GM21825 (cell line): ENCODE measurements at regions not wholly inside any gene's neighbourhood (a gene's known extent, or its start where the extent isn't known, plus 50 kb on each side); places are given as distances from the start of the nearest gene placed in this dataset.

ENCODE experiments used
- ATAC-seq: cut with Tn5 transposase; IDR thresholded peaks from one replicate; pipeline ENCODE4 v1.9.1; 2021; ENCODE audit warnings: mild to moderate bottlenecking, moderate library complexity; ENCODE audit not compliant: unreplicated experiment

DNA sequence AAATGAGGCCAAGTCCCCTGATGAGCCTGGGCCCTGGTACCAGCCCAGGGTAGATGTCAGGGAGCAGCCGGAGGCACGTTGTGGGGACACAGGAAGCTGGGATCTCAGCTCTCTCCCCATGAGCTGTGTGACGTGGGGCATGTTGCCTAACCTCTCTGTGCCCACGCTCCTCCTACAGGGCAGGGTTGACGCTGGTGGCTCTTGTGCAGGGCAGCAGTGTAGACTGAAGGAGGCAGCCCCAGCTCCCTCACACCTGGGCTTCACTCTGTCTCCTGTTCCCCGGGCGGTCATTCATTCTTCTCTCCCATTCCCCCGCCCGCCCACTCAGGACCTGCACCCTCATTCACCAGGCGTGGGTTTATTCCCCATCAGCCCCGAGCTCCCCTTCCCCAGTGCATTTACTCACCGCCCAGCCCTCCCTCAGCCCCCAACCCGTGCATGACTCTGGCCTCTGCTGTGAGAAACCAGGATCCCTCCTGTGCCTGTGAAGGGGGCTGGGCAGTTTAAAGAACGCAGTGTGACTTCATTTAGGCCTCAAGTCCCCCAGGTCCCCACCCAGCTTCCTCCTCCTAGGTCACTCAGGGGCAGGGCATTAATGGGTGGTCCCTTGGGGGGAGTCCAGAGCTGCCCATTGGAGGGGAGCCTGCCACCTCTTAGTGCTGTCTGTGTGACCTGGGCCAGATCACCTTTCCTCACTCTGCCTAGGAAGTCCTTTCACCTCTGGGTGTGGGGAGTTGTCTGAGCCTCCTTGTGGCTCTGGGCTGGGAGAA lies 285.7 kb downstream of the PTPRU start:
- ATAC-seq = no peak

DNA sequence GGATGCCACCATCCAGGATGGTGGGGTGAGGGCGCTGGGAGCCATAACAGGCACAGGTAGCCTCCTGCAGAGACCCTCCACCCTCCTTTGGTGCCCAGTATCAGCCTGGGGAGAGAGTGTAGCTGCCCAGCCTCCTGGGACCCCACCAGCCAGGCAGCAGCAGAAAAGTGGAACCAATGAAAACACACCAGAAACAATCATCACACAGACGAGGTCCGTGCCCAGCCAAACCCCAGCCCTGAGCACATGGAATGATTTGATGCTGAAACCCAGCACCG lies 285.1 kb downstream of the PTPRU start:
- no peak for ATAC-seq

GRCh38 chr1:29520571-29521437 lies 284.5 kb downstream of the PTPRU start:
- no peak for ATAC-seq

GRCh38 chr1:29519788-29520110 lies 283.4 kb downstream of the PTPRU start:
- no peak for ATAC-seq

- no peak for ATAC-seq
Observed at GRCh38 chr1:29519108-29519787, 282.9 kb downstream of the PTPRU start.

GRCh38 chr1:29518183-29518835 lies 282.0 kb downstream of the PTPRU start:
- ATAC-seq = no peak

DNA sequence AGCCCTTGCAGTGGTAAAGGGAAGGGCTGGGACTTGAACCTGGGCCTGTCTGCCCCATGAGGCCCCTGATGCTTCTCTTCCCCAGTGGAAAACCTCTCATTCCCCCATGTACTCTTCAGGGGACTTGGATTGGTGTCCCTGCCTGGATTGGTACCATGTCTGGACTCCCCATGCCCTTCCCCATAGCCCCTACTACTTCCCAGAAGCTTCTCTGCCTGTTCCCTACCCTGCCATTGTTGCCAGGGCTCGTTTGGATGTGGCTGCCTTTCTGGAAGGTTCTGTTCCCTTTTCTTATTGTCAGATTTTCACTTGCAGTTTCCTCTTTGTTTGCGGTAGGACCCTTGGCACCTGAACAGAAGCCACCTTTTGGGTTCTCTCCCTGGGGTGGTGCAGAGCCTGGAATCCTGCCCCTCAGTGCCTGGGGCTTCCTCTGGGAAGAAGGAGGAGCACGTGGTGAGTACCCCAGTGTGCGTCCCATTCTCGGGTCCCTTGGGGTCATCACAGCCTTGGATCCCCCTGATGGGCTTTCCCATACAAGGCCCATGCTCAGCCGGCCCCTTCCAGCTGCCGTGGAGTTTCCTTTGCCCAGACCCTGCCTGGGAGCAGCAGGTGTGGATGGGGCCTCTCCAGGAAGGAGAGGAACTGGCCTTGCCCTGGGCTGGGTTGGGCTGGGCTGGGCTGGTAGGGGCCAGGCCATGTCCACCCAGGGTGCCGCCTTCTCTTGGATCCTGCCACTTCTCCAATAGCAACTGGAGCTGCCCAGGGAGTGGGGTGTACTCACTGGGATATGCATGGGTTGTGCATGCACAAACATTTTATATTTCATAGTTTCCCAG lies 281.1 kb downstream of the PTPRU start:
- no peak for ATAC-seq

DNA sequence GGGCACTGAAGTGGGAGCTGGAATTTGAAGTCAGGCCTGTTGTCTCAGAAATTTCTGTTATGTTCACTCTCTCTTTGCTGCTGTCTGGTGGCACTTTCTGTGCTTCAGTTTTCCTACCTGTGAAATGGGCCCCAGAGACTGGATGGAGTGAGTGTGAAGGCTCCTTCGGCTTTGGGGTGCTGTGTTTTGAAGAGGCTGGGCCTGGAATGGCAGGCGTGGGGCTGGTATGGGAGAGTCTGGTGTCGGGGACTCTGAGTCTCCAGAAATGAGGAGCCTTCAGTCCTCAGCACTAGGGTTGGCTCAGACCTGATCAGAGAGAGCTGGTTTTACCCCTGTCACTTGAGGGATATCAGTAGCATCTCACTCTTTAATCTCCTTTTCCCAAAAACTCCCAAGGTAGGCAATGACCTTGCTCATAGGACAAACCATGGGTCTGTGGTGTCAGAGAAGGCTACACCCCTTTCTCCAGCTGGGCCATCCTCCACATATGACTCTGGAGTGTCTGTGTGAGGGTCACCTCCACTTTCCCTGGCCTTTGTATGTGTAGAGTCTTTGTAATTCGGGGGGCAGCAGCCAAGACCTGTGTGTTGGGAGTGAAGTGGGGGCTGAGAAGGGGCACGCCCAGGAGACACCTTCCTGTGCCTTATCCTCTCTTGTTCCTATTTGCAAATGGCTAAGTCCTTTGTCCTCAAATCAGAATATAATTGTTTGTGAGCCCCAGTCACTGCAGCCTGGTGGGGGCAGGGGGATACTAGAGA lies 279.9 kb downstream of the PTPRU start:
- no peak for ATAC-seq

DNA sequence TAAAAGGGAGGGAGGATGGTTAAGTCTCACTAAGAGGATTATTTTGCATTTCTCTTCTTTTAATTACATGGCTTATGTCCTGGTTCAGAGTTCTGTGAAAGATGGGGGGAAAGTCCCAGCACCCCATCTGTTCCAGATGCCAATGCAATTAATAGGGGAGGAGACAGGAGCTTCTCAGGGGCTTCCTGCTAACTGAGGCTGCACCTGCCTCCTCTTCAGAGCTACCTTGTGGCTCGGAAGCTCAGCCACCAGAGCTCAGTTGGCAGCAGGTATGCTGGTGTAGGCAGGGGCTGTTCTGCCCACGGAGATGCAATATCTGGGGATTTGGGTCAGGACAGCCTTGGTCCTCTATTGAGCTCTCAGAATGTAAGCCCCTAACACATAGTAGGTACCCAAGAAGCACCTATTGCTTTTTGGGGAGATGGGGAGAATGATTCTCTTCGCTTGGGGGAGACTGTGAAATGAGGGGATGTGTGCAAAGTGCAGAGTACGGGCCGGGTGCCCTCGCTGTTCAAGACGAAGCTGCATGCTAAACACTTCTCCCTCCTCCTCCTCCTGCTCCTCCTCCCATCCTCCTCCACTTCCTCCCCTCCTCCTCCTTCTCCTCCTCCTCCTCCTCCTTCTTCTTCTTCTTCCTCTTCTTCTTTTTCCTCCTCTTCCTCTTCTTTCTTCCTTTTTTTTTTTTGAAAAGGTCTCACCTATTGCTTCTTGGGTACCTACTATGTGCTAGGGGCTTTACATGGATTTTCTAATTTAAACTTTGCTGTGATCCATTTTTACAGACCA lies 279.0 kb downstream of the PTPRU start:
- no peak for ATAC-seq

GRCh38 chr1:29514361-29515169 lies 278.2 kb downstream of the PTPRU start:
- no peak for ATAC-seq

DNA sequence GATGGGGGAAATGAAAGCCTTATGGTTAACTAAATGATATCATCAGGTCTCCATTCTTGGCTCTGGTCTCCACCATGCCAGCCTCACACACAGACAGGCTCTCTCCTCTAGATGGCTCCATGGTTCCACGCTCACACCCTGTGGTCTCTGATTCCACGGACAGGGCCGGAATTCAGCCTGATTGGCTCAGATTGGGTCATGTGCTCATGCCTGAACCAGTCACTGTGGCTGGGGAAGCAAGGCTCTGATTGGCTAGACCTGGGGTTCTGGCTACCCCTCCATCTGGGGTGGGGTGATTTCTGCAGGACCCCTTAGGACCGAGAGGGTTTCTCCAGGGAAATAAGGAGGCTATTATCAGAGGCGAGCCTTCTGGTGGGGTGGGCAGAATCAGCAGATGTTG lies 277.0 kb downstream of the PTPRU start:
- ATAC-seq = no peak

DNA sequence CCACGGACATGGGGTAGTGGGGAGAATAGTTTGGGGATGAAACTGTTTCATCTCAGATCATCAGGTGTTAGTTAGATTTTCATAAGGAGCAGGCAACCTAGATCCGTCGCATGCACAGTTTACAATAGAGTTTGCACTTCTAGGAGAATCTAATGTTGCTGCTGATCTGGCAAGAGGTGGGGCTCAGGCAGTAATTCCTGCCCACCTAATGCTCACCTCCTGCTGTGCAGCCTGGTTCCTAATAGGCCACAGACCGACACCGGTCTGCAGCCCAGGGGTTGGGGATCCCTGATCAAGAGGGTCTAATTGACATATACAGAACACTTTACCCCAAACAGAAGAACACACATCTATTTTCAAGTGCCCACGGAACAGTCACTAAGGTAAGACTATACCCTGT lies 275.1 kb downstream of the PTPRU start:
- no peak for ATAC-seq

- ATAC-seq = no peak
Observed at GRCh38 chr1:29508458-29509107, 272.3 kb downstream of the PTPRU start.

DNA sequence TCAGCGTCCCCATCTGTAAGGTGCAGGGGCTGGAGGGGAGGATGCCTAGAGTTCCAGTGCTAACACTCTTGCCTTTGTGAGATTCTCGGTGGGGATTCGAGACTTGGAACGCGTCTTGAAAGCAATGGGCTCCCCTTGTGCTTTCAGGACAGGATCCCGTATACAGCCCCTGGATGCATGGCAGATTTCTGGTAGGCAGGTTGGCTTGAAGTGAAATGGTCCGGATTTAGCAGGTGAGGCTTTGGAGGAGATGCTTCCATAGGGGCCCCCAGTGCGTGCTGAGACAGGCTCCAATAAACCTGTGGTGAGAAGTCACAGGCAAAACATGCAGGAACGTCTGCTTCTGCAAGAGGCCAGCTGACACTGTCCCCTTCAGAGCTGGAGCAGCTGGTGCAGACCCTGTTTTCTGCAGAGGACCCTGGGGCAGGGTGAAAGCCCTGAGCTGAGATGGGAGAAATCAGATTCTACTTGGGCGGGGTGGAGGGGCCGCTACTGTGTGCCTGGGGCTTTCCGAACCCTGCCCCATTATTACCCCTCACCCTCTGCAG lies 270.4 kb downstream of the PTPRU start:
- no peak for ATAC-seq

- ATAC-seq = no peak
Observed at GRCh38 chr1:29505532-29506220, 269.4 kb downstream of the PTPRU start.

DNA sequence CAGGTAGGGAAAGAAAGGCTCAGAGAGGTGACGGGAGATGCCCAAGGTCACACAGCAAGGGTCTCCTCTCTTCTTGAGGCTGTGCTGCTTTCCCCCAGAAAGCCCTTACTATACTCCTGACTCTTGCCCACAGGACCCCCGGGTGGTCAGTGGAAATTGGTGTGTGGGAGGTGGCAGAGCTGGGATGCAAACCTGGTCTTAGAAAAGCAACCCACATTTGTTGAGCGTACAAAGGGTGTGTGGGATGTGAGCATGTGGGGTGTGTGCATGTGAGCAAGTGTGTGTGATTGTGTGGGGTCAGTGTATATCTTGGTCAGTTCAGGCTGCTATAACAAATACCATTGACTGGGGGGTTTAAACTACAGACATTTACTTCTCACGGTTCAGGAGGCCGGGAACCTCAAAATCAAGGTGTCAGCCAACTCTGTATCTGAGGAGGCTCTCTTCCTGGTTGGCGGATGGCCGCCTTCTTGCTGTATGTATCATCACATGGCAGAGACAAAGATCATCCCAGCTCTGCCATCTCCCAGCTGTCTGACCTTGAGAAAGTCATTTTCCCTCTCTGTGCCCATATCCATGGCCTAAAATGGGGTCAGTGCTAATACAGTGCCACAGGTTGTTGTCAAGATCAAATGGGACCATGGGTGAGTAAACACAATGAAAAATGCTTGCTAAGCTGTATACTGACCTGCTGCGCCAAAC lies 268.5 kb downstream of the PTPRU start:
- no peak for ATAC-seq
